OCI-LY3 (cell line): ENCODE measurements at regions not wholly inside any gene's neighbourhood (a gene's known extent, or its start where the extent isn't known, plus 50 kb on each side); places are given as distances from the start of the nearest gene placed in this dataset.

Experiments used
- CTCF ChIP-seq: fragments of 200-600, 300-600 bp; sonication (generic); IDR thresholded peaks from 2 replicates; pipeline ENCODE4 v1.5.1; 2014; ENCODE audit warnings: antibody characterized with exemption, low read length, low read depth
- EZH2phosphoT487 ChIP-seq: fragments of 200-600 bp; shearing (Covaris generic); IDR thresholded peaks from 2 replicates; pipeline ENCODE4 v1.6.1; 2018; ENCODE audit warnings: antibody characterized with exemption, mixed run types, low read depth

GRCh38 chr14:71286126-71286525 is 378.9 kb downstream of the PCNX1 start:
- TF ChIP-seq CTCF, result no peak
- TF ChIP-seq EZH2phosphoT487, result no peak
